ENCODE measurements at regions not wholly inside any gene's neighbourhood (a gene's known extent, or its start where the extent isn't known, plus 50 kb on each side); places are given as distances from the start of the nearest gene placed in this dataset.
"Not testable (repeated sequence)": the region's sequence is repeated elsewhere in the genome, so short reads cannot be mapped to it uniquely, and the experiment has no call there.

- not testable (repeated sequence) for TF ChIP-seq CTCF (conservative IDR thresholded peaks at IDR 0.05); EZH2 (IDR thresholded peaks at IDR 0.05; ENCODE audit: low read depth)
Measured at GRCh38 chr5:20304570-20304969, 316.6 kb upstream of the CDH18 start.

Data from PC-9 (cell line).